A673 (cell line): ENCODE measurements at regions not wholly inside any gene's neighbourhood (a gene's known extent, or its start where the extent isn't known, plus 50 kb on each side); places are given as distances from the start of the nearest gene placed in this dataset.

Experiments used
- BruUV-seq: library from RNA; stranded (reverse); fragments of 400-500 nt; replicated peaks from 2 replicates; lab custom pipeline; 2021; lab: Mats Ljungman, UMichigan
- CTCF ChIA-PET: fragments of 300-600 bp; sonication (Branson Sonifier 250); formaldehyde crosslinking; loops from one replicate; lab custom pipeline; 2022; ENCODE audit warnings: antibody characterized with exemption; lab: Charles Lee
- POLR2A ChIA-PET: fragments of 300-600 bp; sonication (Branson Sonifier 250); formaldehyde crosslinking; loops from one replicate; lab custom pipeline; 2022; ENCODE audit warnings: antibody characterized with exemption; ENCODE audit not compliant: low non-redundant PET; lab: Charles Lee
- DNase-seq: peaks from one replicate; pipeline ENCODE4 v3.0.0-alpha.2; 2015; ENCODE audit warnings: low spot score
- H3K27ac ChIP-seq: fragments of 200-600 bp; sonication (generic); 2 replicates; pipeline ENCODE4 v1.5.1; 2016; ENCODE audit warnings: mixed run types, low read depth, mild to moderate bottlenecking, mixed read lengths, antibody characterized with exemption, low read length; ENCODE audit not compliant: poor library complexity, severe bottlenecking
- H3K27me3 ChIP-seq: fragments of 200-600 bp; sonication (generic); replicated peaks from 2 replicates; pipeline ENCODE4 v1.6.1; 2017; ENCODE audit warnings: mixed run types, low read depth, mild to moderate bottlenecking, mixed read lengths, antibody characterized with exemption, low read length; ENCODE audit not compliant: insufficient read depth, poor library complexity
- H3K36me3 ChIP-seq: fragments of 200-600 bp; sonication (generic); 2 replicates; pipeline ENCODE4 v1.6.1; 2016; ENCODE audit warnings: mixed run types, mild to moderate bottlenecking, mixed read lengths, antibody characterized with exemption, low read length; ENCODE audit not compliant: insufficient read depth, poor library complexity, severe bottlenecking
- H3K4me1 ChIP-seq: fragments of 200-600 bp; sonication (generic); 2 replicates; pipeline ENCODE4 v1.6.1; 2017; ENCODE audit warnings: mixed run types, mild to moderate bottlenecking, mixed read lengths, antibody characterized with exemption, low read length; ENCODE audit not compliant: insufficient read depth, poor library complexity, severe bottlenecking
- H3K4me3 ChIP-seq: fragments of 200-600 bp; sonication (generic); 2 replicates; pipeline ENCODE4 v1.5.1; 2016; ENCODE audit warnings: low read depth, mixed run types, mild to moderate bottlenecking, mixed read lengths, low read length; ENCODE audit not compliant: poor library complexity, severe bottlenecking
- H3K9me3 ChIP-seq: fragments of 200-600 bp; sonication (generic); 2 replicates; pipeline ENCODE4 v1.6.1; 2016; ENCODE audit warnings: mixed run types, low read depth, mild to moderate bottlenecking, mixed read lengths, antibody characterized with exemption, low read length; ENCODE audit not compliant: poor library complexity, severe bottlenecking
- CTCF ChIP-seq: fragments of 300-800, 200-600 bp; sonication (generic); conservative IDR thresholded peaks from 2 replicates; pipeline ENCODE4 v1.5.1; 2017; ENCODE audit warnings: low read depth, mild to moderate bottlenecking, antibody characterized with exemption, low read length, moderate library complexity, mixed read lengths
- EZH2 ChIP-seq: fragments of 200-600 bp; sonication (generic); IDR thresholded peaks from 2 replicates; pipeline ENCODE4 v1.6.1; 2017; ENCODE audit warnings: borderline replicate concordance, low read depth, mild to moderate bottlenecking, mixed read lengths, antibody characterized with exemption, low read length; ENCODE audit not compliant: poor library complexity, severe bottlenecking
- intact Hi-C: fragments of 100-400 bp; cut with micrococcal nuclease; formaldehyde crosslinking; loops from one replicate; pipeline ENCODE4 v1.10.0; 2022; ENCODE audit not compliant: unreplicated experiment

DNA sequence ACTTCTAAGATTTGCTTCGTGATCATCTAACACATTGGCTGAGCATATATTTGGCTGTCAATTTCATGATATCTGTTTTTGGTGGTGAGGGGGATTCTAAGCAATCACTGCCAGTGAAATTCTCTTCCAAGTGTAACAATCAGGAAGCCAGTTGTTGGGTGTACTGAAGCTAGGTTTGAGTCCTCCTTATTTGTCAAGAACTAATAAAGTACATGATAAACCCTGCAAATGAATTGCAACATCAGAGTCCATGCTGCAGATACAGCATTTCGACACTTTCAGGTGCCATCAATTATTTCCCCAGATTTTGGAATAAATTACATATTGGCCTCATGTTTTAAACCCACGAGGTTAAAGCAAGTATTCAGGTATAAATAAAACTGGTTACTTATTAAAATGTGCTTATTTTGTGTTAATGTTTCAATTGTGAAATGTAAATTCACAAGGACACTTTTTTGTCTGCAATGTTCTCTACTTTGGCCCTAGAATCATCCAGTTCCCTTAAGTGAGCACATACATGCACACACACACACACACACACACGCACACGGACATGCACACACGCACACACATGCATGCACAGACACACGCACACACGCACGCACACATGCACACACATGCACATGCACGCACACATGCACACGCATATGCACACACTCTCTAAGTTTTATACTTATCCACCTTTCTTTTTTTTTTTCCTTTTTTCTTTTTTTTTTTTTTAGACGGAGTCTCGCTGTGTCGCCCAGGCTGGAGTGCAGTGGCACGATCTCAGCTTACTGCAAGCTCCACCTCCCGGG is 510.2 kb upstream of the KLF6 start:
- intact Hi-C loops: no loop called here
- no peaks in the 10 kb centered on the region for H3K36me3 ChIP-seq
- ChIA-PET CTCF (no interaction called here), POLR2A (no interaction called here)
- DNase-seq: no peak
- H3K4me3 ChIP-seq: no peak overlapping the region
- H3K27ac ChIP-seq: no peak overlapping the region
- BruUV-seq: no TSS peak
- H3K27me3 ChIP-seq: peaks cover 6% of the 10 kb centered on the region
- no peaks in the 10 kb centered on the region for H3K9me3 ChIP-seq
- no peak for TF ChIP-seq EZH2
- no peak for TF ChIP-seq CTCF
- H3K4me1 ChIP-seq: no peaks in the 10 kb centered on the region

GRCh38 chr10:4294271-4294670 is 509.3 kb upstream of the KLF6 start:
- Histone ChIP-seq H3K4me1 (no peaks in the 10 kb centered on the region), H3K9me3 (no peaks in the 10 kb centered on the region), H3K36me3 (no peaks in the 10 kb centered on the region), H3K27me3 (peaks cover 6% of the 10 kb centered on the region), H3K27ac (no peak overlapping the region), H3K4me3 (no peak overlapping the region)
- intact Hi-C loops: no loop called here
- DNase-seq: no peak
- ChIA-PET CTCF (no interaction called here), POLR2A (no interaction called here)
- no TSS peak for BruUV-seq
- TF ChIP-seq CTCF (no peak), EZH2 (no peak)

DNA sequence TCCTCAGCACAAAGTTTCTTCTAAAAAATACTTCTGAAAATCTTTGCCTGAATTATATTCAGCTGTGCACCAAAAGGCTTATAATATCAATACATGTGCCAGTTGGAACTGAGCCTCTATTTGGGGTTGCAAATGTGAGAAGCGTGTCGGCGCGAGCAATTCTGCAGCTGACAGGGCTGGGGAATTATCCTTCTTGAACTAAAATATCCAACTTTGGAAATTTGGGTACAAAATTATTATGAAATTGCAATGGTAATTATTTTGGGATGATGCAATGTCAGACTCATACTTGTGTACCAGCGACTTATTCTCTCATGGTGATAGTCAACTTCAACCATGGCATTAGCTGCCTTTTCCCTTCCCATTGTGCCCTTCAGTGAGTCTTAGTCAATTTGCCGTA is 507.0 kb upstream of the KLF6 start:
- intact Hi-C loops: no loop called here
- H3K27ac ChIP-seq: no peak overlapping the region
- peaks cover 6% of the 10 kb centered on the region for H3K27me3 ChIP-seq
- no peaks in the 10 kb centered on the region for H3K4me1 ChIP-seq
- H3K9me3 ChIP-seq: no peaks in the 10 kb centered on the region
- H3K36me3 ChIP-seq: no peaks in the 10 kb centered on the region
- TF ChIP-seq EZH2: no peak
- TF ChIP-seq CTCF: no peak
- DNase-seq: no peak
- BruUV-seq: no TSS peak
- ChIA-PET POLR2A (no interaction called here), CTCF (no interaction called here)
- H3K4me3 ChIP-seq: no peak overlapping the region
